OCI-LY7 (cell line): ENCODE measurements at regions not wholly inside any gene's neighbourhood (a gene's known extent, or its start where the extent isn't known, plus 50 kb on each side); places are given as distances from the start of the nearest gene placed in this dataset.

Experiments
- BruUV-seq: library from RNA; stranded (reverse); fragments of 400-500 nt; replicated peaks from 2 replicates; lab custom pipeline; 2021; lab: Mats Ljungman, UMichigan
- CTCF ChIA-PET: fragments of 300-600 bp; sonication (Branson Sonifier 250); formaldehyde crosslinking; loops from one replicate; lab custom pipeline; 2022; ENCODE audit warnings: antibody characterized with exemption; ENCODE audit not compliant: unreplicated experiment; lab: Charles Lee
- POLR2A ChIA-PET: fragments of 300-600 bp; sonication (Branson Sonifier 250); formaldehyde crosslinking; loops from one replicate; lab custom pipeline; 2022; ENCODE audit warnings: antibody characterized with exemption; lab: Charles Lee
- DNase-seq: peaks from one replicate; pipeline ENCODE4 v3.0.0-alpha.2; 2015; ENCODE audit warnings: low spot score
- H2AFZ ChIP-seq: fragments of 200-600 bp; sonication (generic), shearing (Covaris generic); 2 replicates; pipeline ENCODE4 v1.6.1; 2014; ENCODE audit warnings: mild to moderate bottlenecking, antibody characterized with exemption, low read length, moderate library complexity
- H3K27ac ChIP-seq: fragments of 200-600 bp; sonication (generic); 2 replicates; pipeline ENCODE4 v1.5.1; 2014; ENCODE audit warnings: mixed run types, low read depth, mild to moderate bottlenecking, moderate library complexity, low read length, inconsistent platforms; ENCODE audit not compliant: poor library complexity, severe bottlenecking
- H3K36me3 ChIP-seq: fragments of 200-600 bp; sonication (generic); 2 replicates; pipeline ENCODE4 v1.6.1; 2014; ENCODE audit warnings: mild to moderate bottlenecking, antibody characterized with exemption, low read length, moderate library complexity, mixed read lengths; ENCODE audit not compliant: insufficient read depth
- H3K4me1 ChIP-seq: fragments of 200-600 bp; sonication (generic); 2 replicates; pipeline ENCODE4 v1.5.1; 2014; ENCODE audit warnings: mild to moderate bottlenecking, low read length; ENCODE audit not compliant: insufficient read depth, poor library complexity, severe bottlenecking
- H3K4me2 ChIP-seq: fragments of 200-600 bp; sonication (generic); 2 replicates; pipeline ENCODE4 v1.6.1; 2014; ENCODE audit warnings: mild to moderate bottlenecking, low read length
- H3K4me3 ChIP-seq: fragments of 200-600 bp; sonication (generic); 2 replicates; pipeline ENCODE4 v1.5.1; 2014; ENCODE audit warnings: mild to moderate bottlenecking, low read depth, low read length; ENCODE audit not compliant: poor library complexity, severe bottlenecking
- H3K79me2 ChIP-seq: fragments of 200-600 bp; sonication (generic); 2 replicates; pipeline ENCODE4 v1.6.1; 2016; ENCODE audit warnings: low read depth, mild to moderate bottlenecking, low read length, moderate library complexity, mixed read lengths; ENCODE audit not compliant: insufficient read depth
- H3K9me2 ChIP-seq: fragments of 200-600 bp; sonication (generic); 2 replicates; pipeline ENCODE4 v1.6.1; 2016; ENCODE audit warnings: mild to moderate bottlenecking, low read length, mixed read lengths; ENCODE audit not compliant: insufficient read depth
- H3K9me3 ChIP-seq: fragments of 200-600 bp; sonication (generic); 2 replicates; pipeline ENCODE4 v1.6.1; 2014; ENCODE audit warnings: mild to moderate bottlenecking, mixed run types, low read length, mixed read lengths
- H4K20me1 ChIP-seq: fragments of 200-600 bp; sonication (generic); 2 replicates; pipeline ENCODE4 v1.6.1; 2014; ENCODE audit warnings: mild to moderate bottlenecking, antibody characterized with exemption, low read length, moderate library complexity, mixed read lengths; ENCODE audit not compliant: insufficient read depth
- CTCF ChIP-seq: fragments of 200-600 bp; sonication (generic); conservative IDR thresholded peaks from 2 replicates; pipeline ENCODE4 v1.5.1; 2014; ENCODE audit warnings: mild to moderate bottlenecking, antibody characterized with exemption, low read length, moderate library complexity, mixed read lengths
- EZH2phosphoT487 ChIP-seq: fragments of 200-600 bp; sonication (generic); IDR thresholded peaks from 2 replicates; pipeline ENCODE4 v1.6.1; 2018; ENCODE audit warnings: low read depth, borderline replicate concordance, mild to moderate bottlenecking, mixed run types, antibody characterized with exemption, low read length, moderate library complexity, mixed read lengths
- intact Hi-C: fragments of 100-400 bp; cut with micrococcal nuclease; formaldehyde crosslinking; loops from one replicate; pipeline ENCODE4 v1.10.0; 2022; ENCODE audit not compliant: unreplicated experiment

DNA sequence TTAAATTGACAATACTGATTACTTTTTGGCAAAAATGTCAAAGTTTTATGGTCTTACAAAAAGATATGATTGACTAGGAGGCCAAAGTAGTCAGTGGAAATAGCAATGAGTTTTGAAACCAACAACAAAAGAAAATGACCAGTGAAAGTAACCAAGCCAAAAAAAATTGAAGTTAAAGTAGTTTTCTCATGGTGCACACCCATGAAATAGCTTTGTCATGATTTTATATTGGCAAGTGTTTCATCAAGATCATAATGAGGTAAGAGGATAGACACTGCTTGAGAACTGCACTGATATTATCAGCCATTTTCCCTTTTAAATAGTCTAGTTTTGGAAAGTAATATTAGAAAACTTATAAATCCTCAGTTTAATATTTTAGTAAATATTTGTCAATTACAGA lies 206.2 kb upstream of the ADAMTS5 start:
- BruUV-seq, result no TSS peak
- POLR2A ChIA-PET, result interaction anchor here (0.7 kb wide), 1 partner anchor 15 kb away, joined by 3 read pairs; no protein-coding TSS in a partner anchor

DNA sequence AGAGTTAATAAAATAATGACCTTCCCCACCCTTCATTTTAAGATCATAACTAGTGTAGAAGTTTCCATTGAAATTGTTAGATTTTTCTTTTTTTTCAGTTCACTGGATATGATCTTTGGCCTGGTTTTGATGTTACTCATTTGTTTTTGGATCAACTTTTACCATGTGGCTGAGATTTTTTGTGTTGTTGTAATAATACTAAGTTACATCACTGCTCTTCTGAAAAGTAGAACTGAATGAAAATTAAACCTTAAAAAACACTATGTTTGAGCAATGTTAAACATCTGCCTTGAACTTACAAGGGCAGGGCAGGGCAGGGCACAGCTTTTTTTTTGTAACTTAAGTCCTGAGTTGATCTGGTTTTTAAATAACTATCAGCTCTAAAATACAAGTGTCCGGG lies 204.8 kb upstream of the ADAMTS5 start:
- ChIA-PET POLR2A (interaction anchor here (0.6 kb wide), 2 partner anchors 451 to 627 kb away, joined by 3 read pairs; no protein-coding TSS in a partner anchor), CTCF (no interaction called here)
- Histone ChIP-seq H3K36me3 (no peaks in the 10 kb centered on the region), H3K79me2 (no peaks in the 10 kb centered on the region), H3K9me2 (no peaks in the 10 kb centered on the region), H3K27ac (no peak overlapping the region), H2AFZ (no peak overlapping the region), H3K4me1 (no peaks in the 10 kb centered on the region), H3K4me2 (no peak overlapping the region), H3K9me3 (0 out of 2 replicates have a peak, but pooled peaks cover 6% of the 10 kb centered on the region), H3K4me3 (no peak overlapping the region), H4K20me1 (no peaks in the 10 kb centered on the region)
- intact Hi-C loops, result no loop called here
- no peak for DNase-seq
- no TSS peak for BruUV-seq
- TF ChIP-seq CTCF (no peak), EZH2phosphoT487 (no peak)

More for the DNA sequence above, 206.2 kb upstream of the ADAMTS5 start:
- intact Hi-C loops, result no loop called here
- H3K9me2 ChIP-seq, result no peaks in the 10 kb centered on the region
- H3K4me2 ChIP-seq, result no peak overlapping the region
- no peaks in the 10 kb centered on the region for H3K36me3 ChIP-seq
- H4K20me1 ChIP-seq, result no peaks in the 10 kb centered on the region
- no peak overlapping the region for H3K4me3 ChIP-seq
- no peak overlapping the region for H2AFZ ChIP-seq
- CTCF ChIA-PET, result no interaction called here
- H3K27ac ChIP-seq, result no peak overlapping the region
- DNase-seq, result no peak
- H3K4me1 ChIP-seq, result no peaks in the 10 kb centered on the region
- 0 out of 2 replicates have a peak, but pooled peaks cover 6% of the 10 kb centered on the region for H3K9me3 ChIP-seq
- TF ChIP-seq CTCF (no peak), EZH2phosphoT487 (no peak)
- H3K79me2 ChIP-seq, result no peaks in the 10 kb centered on the region

- intact Hi-C loops, result no loop called here
Observed at GRCh38 chr21:27168084-27168483, 201.2 kb upstream of the ADAMTS5 start.

More at GRCh38 chr21:27168084-27168483, 201.2 kb upstream of the ADAMTS5 start:
- Histone ChIP-seq H4K20me1 (no peaks in the 10 kb centered on the region), H3K36me3 (no peaks in the 10 kb centered on the region), H3K4me1 (no peaks in the 10 kb centered on the region), H3K9me3 (no peaks in the 10 kb centered on the region), H2AFZ (no peak overlapping the region), H3K27ac (no peak overlapping the region), H3K4me3 (no peak overlapping the region), H3K4me2 (no peak overlapping the region), H3K9me2 (no peaks in the 10 kb centered on the region), H3K79me2 (no peaks in the 10 kb centered on the region)
- POLR2A ChIA-PET, result no interaction called here
- no TSS peak for BruUV-seq
- no peak for TF ChIP-seq EZH2phosphoT487
- no peak for TF ChIP-seq CTCF
- CTCF ChIA-PET, result no interaction called here
- DNase-seq, result no peak
